ENCODE measurements at regions not wholly inside any gene's neighbourhood (a gene's known extent, or its start where the extent isn't known, plus 50 kb on each side); places are given as distances from the start of the nearest gene placed in this dataset.

DNA sequence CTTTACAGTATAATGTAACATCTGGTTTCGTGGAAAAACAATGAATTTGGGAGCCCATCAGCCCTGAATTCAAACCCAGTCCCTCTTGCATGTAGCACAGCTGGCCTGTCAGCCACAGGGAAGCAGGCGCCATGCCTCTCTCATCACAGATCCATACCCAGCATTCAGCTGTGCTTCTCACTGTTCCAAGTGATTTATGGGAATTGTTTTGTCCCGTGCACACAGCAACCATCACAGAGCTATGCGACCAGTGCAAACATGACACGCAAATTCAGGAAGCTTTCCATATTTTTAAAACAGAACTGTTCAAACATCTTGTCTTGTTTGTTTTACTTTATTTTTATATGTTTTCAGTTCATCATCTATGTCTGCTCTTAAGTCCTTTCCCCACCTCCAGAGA, 496.1 kb downstream of the EIPR1 start:
- no peak for DNase-seq (ENCODE audit: low spot score)
- H3K36me3 ChIP-seq (ENCODE audit: control insufficient read depth in 4 of 4, insufficient read depth in 3 of 4, low read depth in 1 of 4, low read length in 3 of 4): no peaks in the 10 kb centered on the region
- peaks cover 0 to 3% (median 0%) of the 10 kb centered on the region in 4 donors for H3K27me3 ChIP-seq (ENCODE audit: control insufficient read depth in 4 of 4, insufficient read depth in 4 of 4, low read length in 3 of 4)
- H3K4me1 ChIP-seq (ENCODE audit: control insufficient read depth in 4 of 4, insufficient read depth in 4 of 4, low read length in 3 of 4): no peaks in the 10 kb centered on the region
- no peak overlapping the region for H3K4me3 ChIP-seq (ENCODE audit: low read depth in 1 of 3, low read length in 3 of 3)
- TF ChIP-seq, protein P1, sequence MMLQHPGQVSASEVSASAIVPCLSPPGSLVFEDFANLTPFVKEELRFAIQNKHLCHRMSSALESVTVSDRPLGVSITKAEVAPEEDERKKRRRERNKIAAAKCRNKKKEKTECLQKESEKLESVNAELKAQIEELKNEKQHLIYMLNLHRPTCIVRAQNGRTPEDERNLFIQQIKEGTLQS (IDR thresholded peaks at IDR 0.05): no peak
- TF ChIP-seq FOXA2 (IDR thresholded peaks at IDR 0.05): no peak
- TF ChIP-seq, protein P2, sequence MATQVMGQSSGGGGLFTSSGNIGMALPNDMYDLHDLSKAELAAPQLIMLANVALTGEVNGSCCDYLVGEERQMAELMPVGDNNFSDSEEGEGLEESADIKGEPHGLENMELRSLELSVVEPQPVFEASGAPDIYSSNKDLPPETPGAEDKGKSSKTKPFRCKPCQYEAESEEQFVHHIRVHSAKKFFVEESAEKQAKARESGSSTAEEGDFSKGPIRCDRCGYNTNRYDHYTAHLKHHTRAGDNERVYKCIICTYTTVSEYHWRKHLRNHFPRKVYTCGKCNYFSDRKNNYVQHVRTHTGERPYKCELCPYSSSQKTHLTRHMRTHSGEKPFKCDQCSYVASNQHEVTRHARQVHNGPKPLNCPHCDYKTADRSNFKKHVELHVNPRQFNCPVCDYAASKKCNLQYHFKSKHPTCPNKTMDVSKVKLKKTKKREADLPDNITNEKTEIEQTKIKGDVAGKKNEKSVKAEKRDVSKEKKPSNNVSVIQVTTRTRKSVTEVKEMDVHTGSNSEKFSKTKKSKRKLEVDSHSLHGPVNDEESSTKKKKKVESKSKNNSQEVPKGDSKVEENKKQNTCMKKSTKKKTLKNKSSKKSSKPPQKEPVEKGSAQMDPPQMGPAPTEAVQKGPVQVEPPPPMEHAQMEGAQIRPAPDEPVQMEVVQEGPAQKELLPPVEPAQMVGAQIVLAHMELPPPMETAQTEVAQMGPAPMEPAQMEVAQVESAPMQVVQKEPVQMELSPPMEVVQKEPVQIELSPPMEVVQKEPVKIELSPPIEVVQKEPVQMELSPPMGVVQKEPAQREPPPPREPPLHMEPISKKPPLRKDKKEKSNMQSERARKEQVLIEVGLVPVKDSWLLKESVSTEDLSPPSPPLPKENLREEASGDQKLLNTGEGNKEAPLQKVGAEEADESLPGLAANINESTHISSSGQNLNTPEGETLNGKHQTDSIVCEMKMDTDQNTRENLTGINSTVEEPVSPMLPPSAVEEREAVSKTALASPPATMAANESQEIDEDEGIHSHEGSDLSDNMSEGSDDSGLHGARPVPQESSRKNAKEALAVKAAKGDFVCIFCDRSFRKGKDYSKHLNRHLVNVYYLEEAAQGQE (IDR thresholded peaks at IDR 0.05): no peak
- TF ChIP-seq YY1 (IDR thresholded peaks at IDR 0.05): no peak
- no peak for TF ChIP-seq GABPA (IDR thresholded peaks at IDR 0.05 in 1 of 2, conservative IDR thresholded peaks at IDR 0.05 in 1 of 2)
- no peak for TF ChIP-seq HNF4A (conservative IDR thresholded peaks at IDR 0.05)
- TF ChIP-seq JUND (IDR thresholded peaks at IDR 0.05): no peak
- no peak for TF ChIP-seq SP1 (IDR thresholded peaks at IDR 0.05)
- TF ChIP-seq RAD21 (IDR thresholded peaks at IDR 0.05): no peak
- TF ChIP-seq NR2F2 (IDR thresholded peaks at IDR 0.05): no peak
- no peak for TF ChIP-seq HNF4G (IDR thresholded peaks at IDR 0.05)
- TF ChIP-seq FOXA1 (IDR thresholded peaks at IDR 0.05): no peak
- TF ChIP-seq, protein P3, sequence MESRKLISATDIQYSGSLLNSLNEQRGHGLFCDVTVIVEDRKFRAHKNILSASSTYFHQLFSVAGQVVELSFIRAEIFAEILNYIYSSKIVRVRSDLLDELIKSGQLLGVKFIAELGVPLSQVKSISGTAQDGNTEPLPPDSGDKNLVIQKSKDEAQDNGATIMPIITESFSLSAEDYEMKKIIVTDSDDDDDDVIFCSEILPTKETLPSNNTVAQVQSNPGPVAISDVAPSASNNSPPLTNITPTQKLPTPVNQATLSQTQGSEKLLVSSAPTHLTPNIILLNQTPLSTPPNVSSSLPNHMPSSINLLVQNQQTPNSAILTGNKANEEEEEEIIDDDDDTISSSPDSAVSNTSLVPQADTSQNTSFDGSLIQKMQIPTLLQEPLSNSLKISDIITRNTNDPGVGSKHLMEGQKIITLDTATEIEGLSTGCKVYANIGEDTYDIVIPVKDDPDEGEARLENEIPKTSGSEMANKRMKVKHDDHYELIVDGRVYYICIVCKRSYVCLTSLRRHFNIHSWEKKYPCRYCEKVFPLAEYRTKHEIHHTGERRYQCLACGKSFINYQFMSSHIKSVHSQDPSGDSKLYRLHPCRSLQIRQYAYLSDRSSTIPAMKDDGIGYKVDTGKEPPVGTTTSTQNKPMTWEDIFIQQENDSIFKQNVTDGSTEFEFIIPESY (IDR thresholded peaks at IDR 0.05): no peak
- TF ChIP-seq EGR1 (IDR thresholded peaks at IDR 0.05; ENCODE audit: low read depth in 2 of 2): no peak
- H3K27ac ChIP-seq (ENCODE audit: low read depth in 1 of 2, low read length in 2 of 2): no peak overlapping the region
- whole genome bisulfite sequencing: 86% methylated on average over 5 of the region's 5 CpGs
- H3K9ac ChIP-seq (ENCODE audit: low read depth in 1 of 2, low read length in 2 of 2): no peak overlapping the region
- peaks cover 0 to 13% (median 4%) of the 10 kb centered on the region in 4 donors for H3K9me3 ChIP-seq (ENCODE audit: control insufficient read depth in 4 of 4, low read length in 3 of 4)

DNA sequence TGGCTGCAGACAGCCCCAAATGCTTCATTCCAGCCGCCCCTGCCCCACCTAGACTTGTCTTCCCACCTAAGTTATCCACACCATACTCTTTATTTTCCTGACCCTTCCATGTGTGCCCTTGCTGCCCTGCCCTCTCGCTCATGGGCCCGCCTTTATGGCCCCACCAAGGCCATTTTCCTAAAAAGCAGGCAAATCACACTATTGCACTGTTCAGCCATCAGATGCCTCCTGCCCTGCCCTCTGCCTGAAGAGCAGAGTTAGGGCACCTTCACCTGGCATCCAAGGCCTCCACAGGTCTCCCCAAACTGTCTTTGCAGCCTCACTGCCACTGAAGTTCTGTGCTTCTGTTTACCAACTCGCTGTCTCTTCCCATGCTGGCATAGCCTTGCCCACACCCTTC, 496.7 kb downstream of the EIPR1 start:
- 79% methylated on average over 4 of the region's 4 CpGs for WGBS
- Histone ChIP-seq H3K27me3 (ENCODE audit: control insufficient read depth in 4 of 4, insufficient read depth in 4 of 4, low read length in 3 of 4) (peaks cover 0 to 3% (median 0%) of the 10 kb centered on the region in 4 donors), H3K36me3 (ENCODE audit: control insufficient read depth in 4 of 4, insufficient read depth in 3 of 4, low read depth in 1 of 4, low read length in 3 of 4) (no peaks in the 10 kb centered on the region), H3K27ac (ENCODE audit: low read depth in 1 of 2, low read length in 2 of 2) (no peak overlapping the region), H3K4me3 (ENCODE audit: low read depth in 1 of 3, low read length in 3 of 3) (no peak overlapping the region), H3K9ac (ENCODE audit: low read depth in 1 of 2, low read length in 2 of 2) (no peak overlapping the region), H3K4me1 (ENCODE audit: control insufficient read depth in 4 of 4, insufficient read depth in 4 of 4, low read length in 3 of 4) (no peaks in the 10 kb centered on the region), H3K9me3 (ENCODE audit: control insufficient read depth in 4 of 4, low read length in 3 of 4) (peaks cover 0 to 13% (median 4%) of the 10 kb centered on the region in 4 donors)
- no peak for TF ChIP-seq YY1 (IDR thresholded peaks at IDR 0.05)
- TF ChIP-seq EGR1 (IDR thresholded peaks at IDR 0.05; ENCODE audit: low read depth in 2 of 2): no peak
- TF ChIP-seq, protein P2 (IDR thresholded peaks at IDR 0.05): no peak
- TF ChIP-seq HNF4A (conservative IDR thresholded peaks at IDR 0.05): no peak
- TF ChIP-seq, protein P3 (IDR thresholded peaks at IDR 0.05): no peak
- TF ChIP-seq JUND (IDR thresholded peaks at IDR 0.05): no peak
- no peak for TF ChIP-seq HNF4G (IDR thresholded peaks at IDR 0.05)
- TF ChIP-seq, protein P1 (IDR thresholded peaks at IDR 0.05): no peak
- no peak for TF ChIP-seq RXRA (IDR thresholded peaks at IDR 0.05)
- no peak for TF ChIP-seq SP1 (IDR thresholded peaks at IDR 0.05)
- TF ChIP-seq FOXA2 (IDR thresholded peaks at IDR 0.05): no peak
- no peak for TF ChIP-seq TAF1 (conservative IDR thresholded peaks at IDR 0.05)
- TF ChIP-seq GABPA (IDR thresholded peaks at IDR 0.05 in 1 of 2, conservative IDR thresholded peaks at IDR 0.05 in 1 of 2): no peak
- TF ChIP-seq NR2F2 (IDR thresholded peaks at IDR 0.05): no peak
- TF ChIP-seq RAD21 (IDR thresholded peaks at IDR 0.05): no peak
- TF ChIP-seq, protein P4, sequence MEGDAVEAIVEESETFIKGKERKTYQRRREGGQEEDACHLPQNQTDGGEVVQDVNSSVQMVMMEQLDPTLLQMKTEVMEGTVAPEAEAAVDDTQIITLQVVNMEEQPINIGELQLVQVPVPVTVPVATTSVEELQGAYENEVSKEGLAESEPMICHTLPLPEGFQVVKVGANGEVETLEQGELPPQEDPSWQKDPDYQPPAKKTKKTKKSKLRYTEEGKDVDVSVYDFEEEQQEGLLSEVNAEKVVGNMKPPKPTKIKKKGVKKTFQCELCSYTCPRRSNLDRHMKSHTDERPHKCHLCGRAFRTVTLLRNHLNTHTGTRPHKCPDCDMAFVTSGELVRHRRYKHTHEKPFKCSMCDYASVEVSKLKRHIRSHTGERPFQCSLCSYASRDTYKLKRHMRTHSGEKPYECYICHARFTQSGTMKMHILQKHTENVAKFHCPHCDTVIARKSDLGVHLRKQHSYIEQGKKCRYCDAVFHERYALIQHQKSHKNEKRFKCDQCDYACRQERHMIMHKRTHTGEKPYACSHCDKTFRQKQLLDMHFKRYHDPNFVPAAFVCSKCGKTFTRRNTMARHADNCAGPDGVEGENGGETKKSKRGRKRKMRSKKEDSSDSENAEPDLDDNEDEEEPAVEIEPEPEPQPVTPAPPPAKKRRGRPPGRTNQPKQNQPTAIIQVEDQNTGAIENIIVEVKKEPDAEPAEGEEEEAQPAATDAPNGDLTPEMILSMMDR (IDR thresholded peaks at IDR 0.05; ENCODE audit: low read depth, low read length, missing input control): no peak
- no peak for TF ChIP-seq FOXA1 (IDR thresholded peaks at IDR 0.05)
- no peak for DNase-seq (ENCODE audit: low spot score)

Measured in liver (tissue), 8 donors.